HL-60 (cell line): ENCODE measurements at regions not wholly inside any gene's neighbourhood (a gene's known extent, or its start where the extent isn't known, plus 50 kb on each side); places are given as distances from the start of the nearest gene placed in this dataset.
A peak's percentile ranks its signal among the peaks of the same experiment; 100 is the strongest.

ENCODE experiments used
- DNase-seq, 2 experiments: peaks; one replicate each; pipeline ENCODE4 v3.0.0-alpha.2; 2010 to 2020; ENCODE audit warnings: low read depth in 1 of 2, low spot score in 1 of 2
- H3K27ac ChIP-seq: fragments of 250-450 bp; sonication (Bioruptor Pico); replicated peaks from 2 replicates; pipeline ENCODE4 v1.5.1; 2020; ENCODE audit warnings: mild to moderate bottlenecking, moderate library complexity
- H3K27me3 ChIP-seq: fragments of 250-450 bp; sonication (Bioruptor Pico); 2 replicates; pipeline ENCODE4 v1.5.1; 2021; ENCODE audit warnings: mild to moderate bottlenecking, moderate library complexity; ENCODE audit not compliant: insufficient read depth, poor library complexity, severe bottlenecking
- H3K4me3 ChIP-seq: replicated peaks from 2 replicates; pipeline ENCODE4 v1.5.1; 2011; ENCODE audit warnings: mild to moderate bottlenecking, control low read depth, low read length; ENCODE audit not compliant: insufficient read depth
- CTCF ChIP-seq: IDR thresholded peaks from one replicate; pipeline ENCODE4 v1.5.1; 2011; ENCODE audit warnings: low read length, control low read depth, inconsistent platforms; ENCODE audit not compliant: insufficient read depth
- GABPA ChIP-seq: IDR thresholded peaks from 2 replicates; pipeline ENCODE4 v1.6.1; 2012; ENCODE audit warnings: low read depth
- POLR2AphosphoS5 ChIP-seq: IDR thresholded peaks from 2 replicates; pipeline ENCODE4 v1.6.1; 2012; ENCODE audit warnings: low read depth
- REST ChIP-seq: IDR thresholded peaks from 2 replicates; pipeline ENCODE4 v1.6.1; 2012; ENCODE audit warnings: low read depth; ENCODE audit not compliant: insufficient replicate concordance
- SPI1 ChIP-seq: IDR thresholded peaks from 2 replicates; pipeline ENCODE4 v1.6.1; 2012; ENCODE audit warnings: low read depth, mild to moderate bottlenecking, borderline replicate concordance

- Histone ChIP-seq H3K4me3 (no peak overlapping the region), H3K27ac (no peak overlapping the region), H3K27me3 (no peaks in the 10 kb centered on the region)
- peak in 1 of 2 experiments; percentile 10 for DNase-seq
- TF ChIP-seq GABPA (no peak), CTCF (no peak), POLR2AphosphoS5 (no peak), SPI1 (no peak), REST (no peak)
These were observed 119.1 kb downstream of the AQP4 start for GRCh38 chr18:26746398-26746797.

- Histone ChIP-seq H3K4me3 (no peak overlapping the region), H3K27ac (no peak overlapping the region), H3K27me3 (no peaks in the 10 kb centered on the region)
- TF ChIP-seq GABPA (no peak), REST (no peak), POLR2AphosphoS5 (no peak), CTCF (no peak), SPI1 (no peak)
- DNase-seq, result no peak
These were observed 120.0 kb downstream of the AQP4 start for GRCh38 chr18:26745288-26746181.

GRCh38 chr18:26741758-26742157 lies 123.7 kb downstream of the AQP4 start:
- H3K4me3 ChIP-seq, result no peak overlapping the region
- no peaks in the 10 kb centered on the region for H3K27me3 ChIP-seq
- no peak for DNase-seq
- no peak overlapping the region for H3K27ac ChIP-seq
- no peak for TF ChIP-seq GABPA
- no peak for TF ChIP-seq SPI1

- Histone ChIP-seq H3K27ac (no peak overlapping the region), H3K4me3 (no peak overlapping the region), H3K27me3 (no peaks in the 10 kb centered on the region)
- DNase-seq, result no peak
- TF ChIP-seq REST, result no peak
- TF ChIP-seq CTCF, result no peak
- TF ChIP-seq POLR2AphosphoS5, result no peak
- TF ChIP-seq GABPA, result no peak
- no peak for TF ChIP-seq SPI1
These were observed 124.5 kb downstream of the AQP4 start for GRCh38 chr18:26741048-26741447.
